ENCODE measurements at regions not wholly inside any gene's neighbourhood (a gene's known extent, or its start where the extent isn't known, plus 50 kb on each side); places are given as distances from the start of the nearest gene placed in this dataset.

DNA sequence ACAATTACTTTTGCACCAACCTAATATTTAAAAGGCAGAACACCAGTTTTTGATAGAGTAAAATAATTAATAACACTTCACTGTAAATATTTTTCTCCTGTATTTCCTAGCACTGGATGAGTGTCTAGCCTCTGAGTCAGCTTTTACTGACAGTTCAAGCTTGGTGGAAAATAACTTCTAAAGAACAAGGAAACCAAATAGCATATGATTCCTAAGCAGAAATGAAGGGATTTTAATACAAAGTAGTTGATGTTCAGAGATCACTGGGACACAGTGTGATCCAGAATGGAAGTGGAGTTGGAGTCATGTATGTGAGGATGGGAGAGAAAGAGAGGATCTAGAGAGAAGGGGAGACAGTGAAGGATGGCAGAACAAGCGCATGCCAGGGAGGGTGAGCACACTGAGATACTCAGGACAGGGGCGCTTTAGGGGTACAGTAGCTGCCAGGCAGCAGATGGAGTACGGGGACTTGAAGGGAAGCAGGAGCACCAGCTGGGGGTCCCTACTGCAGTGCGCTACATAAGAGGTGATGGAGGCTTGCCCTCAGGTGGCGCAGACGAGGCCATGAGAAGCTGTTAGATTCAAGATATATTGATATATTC is 117.9 kb upstream of the KLF6 start:
- no peak for DNase-seq

DNA sequence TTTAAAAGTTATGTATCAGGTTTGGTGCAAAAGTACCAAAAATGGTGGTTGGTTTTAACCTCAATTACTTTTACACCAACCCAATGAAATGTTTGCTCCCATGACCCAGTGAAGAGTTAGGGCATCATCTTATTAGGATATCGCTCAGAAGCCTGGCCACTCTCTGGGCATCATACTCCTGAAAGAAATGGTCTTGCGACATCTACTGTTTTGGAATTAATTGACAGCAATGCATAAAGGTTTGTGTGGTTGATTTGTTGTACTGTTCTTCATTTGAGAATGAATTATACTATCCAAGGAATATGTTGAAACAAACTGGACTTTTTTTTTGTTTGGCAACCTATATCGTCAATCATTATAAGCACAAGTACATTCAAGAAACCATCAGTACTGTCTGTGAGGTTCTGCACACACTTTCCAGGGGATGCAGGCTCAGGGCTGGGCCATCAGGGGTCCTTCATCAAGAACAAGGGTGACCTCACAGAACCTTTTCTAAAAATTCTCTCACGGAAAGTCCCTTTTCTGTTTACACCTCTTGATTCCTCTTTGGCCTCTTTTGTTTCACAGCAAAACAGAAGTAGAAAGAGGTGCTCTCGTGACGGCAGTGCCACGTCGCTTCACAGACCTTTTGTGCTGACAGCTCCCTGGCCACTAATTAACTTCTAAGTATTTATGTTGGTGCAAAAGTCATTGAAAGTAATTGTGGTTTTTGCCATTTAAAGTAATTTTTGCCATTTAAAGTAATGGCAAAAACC is 117.2 kb upstream of the KLF6 start:
- no peak for DNase-seq

DNA sequence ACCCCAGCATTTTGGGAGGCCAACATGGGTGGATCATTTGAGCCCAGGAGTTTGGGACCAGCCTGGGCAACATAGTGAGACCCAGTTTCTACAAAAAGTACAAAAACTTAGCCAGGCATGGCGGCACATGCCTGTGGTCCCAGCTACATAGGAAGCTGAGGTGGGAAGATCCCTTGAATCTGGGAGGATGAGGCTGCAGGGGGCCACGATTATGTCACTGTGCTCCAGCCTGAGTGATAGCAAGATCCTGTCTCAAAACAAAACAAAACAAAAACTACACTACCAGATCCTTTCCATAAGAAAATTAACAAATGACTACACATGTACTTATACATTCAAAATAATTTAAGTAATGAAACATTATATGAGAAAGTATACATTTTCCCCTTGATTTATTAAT is 116.4 kb upstream of the KLF6 start:
- DNase-seq, result no peak

DNA sequence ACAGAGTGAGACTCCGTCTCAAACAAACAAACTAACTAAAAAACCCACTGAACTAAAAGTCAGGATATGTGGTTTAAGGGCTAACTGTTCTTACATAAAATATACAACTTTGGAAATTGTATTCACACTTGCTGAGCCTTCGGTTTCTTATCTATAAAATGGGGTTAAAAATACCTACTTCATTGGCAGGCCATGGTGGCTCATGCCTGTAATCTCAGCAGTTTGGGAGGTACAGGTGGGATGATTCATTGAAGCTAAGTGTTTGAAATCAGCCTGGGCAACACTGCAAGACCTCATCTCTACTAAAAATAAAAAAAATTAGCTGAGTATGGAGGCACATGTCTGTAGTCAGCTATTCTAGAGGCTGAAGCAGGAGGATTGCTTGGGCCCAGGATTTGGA is 115.4 kb upstream of the KLF6 start:
- DNase-seq, result no peak

DNA sequence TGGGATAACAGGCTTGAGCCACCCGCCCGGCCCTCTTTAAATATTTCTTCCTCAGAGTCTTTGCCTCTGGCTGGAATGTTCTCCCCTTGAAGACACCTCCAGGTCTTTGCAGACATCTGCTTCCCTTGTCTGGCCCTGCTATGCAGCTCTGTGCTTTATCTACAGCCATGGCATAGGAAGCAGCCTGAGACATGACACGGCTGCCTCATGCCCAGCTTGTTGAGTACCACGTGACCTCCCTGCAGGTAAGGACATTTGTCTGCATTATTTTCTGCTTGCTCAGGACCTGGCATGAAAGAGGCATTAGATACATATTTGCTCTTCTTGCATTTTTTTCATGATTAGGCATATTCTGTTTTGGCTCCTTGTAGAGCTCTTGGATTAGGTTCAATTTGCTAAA is 113.8 kb upstream of the KLF6 start:
- peak; percentile 35 for DNase-seq

DNA sequence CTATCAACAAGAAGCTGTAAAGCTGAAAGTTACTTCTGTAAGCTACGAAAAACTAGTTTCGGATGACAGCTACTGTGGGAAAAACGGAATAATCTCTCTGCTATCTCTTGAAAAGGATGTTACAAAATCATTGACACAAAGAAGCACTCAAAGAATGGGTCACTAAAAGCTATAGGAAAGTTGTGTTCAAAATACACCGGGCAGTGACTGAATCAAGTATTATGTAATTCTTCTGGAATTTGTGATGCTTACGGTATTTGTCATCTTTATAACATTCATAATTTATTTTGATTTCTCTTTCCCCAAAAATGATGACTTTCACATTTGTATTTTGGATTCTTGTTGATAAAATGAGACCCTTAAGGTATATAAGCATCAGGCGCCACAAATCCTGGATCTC is 112.1 kb upstream of the KLF6 start:
- no peak for DNase-seq

DNA sequence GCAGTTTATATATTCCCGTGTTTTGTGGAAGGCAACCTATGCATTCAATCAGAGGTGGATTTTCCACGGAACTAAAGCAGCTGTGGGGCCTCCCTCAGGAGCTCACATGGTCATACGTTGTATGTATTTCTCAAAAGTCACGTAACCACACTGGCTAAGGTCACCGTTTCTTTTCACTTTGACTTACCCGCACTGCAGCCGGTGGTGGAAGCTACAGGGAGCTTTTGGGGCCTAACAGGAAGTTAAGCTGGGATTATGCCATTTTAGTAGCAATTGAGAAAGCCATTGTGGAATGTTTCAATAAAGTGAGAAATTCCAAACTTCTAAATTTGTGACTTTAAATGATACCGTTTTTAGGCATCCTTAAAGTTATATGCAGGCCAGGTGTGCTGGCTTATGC is 111.2 kb upstream of the KLF6 start:
- DNase-seq, result no peak

DNA sequence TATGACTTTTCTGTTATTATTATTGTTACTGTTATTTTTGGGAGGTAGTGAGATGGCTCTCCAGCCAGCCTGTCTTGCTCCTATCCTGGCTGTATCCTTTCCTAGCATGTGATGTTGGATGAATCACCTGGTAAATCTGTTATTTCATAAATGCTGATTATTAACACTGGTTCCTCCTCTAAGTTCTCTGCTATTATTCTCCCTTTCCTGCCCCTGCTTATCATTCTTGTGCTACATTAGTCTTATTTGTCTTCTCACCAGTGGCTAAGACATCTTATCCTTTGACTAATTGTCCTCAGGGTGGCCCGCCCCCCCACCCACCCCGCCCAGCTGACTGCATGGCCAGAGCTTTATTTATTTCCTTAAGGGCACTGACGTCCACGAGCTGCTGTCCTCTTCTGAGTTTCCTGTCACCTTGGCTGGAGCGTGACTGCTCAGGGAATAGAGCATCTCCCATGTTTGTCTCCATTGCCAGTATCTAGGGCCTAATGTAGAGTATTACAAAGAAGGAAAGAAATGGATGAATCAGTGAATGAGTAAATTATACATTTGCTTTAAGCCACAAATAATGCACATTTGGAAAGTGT is 110.1 kb upstream of the KLF6 start:
- no peak for DNase-seq

DNA sequence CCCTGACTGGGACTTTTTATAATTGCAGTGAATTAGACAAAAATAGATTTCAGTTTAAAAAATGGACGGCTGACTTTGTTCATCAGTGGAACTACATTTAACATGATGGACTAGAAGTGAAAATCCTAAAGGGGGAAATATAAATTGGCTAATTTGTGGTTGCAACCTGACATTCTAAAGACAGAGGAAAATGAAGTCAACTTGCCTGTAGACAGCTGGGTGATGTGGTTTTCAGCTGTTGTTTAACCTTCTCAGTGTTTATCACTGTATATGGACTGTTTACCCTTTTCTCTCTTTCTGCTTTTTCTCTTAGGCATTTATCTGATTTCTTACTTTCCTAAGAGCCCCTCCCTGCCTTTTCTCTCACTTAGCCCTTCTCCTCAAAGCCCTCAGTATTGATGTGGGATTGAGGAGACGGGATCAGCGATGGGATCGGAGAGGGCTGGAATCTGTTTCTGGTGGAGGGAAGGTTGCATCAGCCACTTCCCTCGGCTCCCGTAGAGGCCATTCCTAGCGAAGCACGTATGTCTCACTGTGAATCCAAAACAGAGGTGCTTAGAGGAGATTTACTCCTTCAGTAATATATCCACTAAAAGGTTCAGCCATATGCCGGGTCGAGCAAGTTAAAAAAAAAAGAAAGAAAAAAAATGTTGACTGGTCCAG is 109.0 kb upstream of the KLF6 start:
- DNase-seq, result no peak

DNA sequence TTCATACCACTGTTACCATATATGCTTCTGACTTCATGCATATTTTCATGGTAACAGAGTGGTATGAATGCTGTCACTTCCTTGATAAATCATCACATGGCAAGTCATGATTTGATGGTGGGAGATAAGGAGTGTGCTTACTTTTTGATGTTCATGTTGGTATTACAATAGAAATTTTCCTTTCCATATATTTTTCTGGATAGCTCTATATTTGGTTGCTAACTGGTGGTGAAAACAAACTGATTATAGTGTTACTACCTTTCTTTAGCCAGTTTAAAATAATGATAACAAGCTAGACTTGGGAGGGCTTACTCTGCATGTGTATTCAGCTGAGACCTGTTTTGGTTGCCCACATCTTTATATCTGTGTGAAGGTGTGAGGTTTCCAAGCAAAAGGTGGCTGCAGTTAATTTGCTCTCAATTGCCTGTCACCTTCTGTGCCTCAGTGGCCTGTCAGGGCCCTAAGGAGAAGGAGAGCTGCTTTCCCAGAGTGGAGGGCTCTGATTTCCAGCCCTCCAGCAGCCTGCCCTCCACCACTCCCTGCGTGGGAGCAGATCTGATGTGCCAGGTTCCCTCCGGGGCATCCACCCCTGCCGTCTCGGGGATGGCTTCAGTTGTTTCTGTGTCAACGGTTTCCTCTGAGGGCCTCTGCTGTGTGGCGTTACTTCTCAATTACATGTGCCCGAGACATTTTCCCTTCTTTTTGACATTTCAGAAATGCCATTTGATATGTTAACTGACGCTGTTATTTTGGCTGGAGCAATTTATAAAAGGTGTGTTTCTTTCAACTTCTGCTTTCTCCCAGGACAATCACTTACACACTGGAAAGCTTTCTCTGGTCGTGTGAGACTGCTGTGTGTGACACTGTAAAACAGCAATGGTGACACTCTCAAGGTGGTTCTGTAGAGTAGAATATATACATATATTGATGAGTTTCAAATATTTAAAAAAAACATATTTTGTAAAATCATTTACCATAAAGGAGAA is 107.7 kb upstream of the KLF6 start:
- no peak for DNase-seq

DNA sequence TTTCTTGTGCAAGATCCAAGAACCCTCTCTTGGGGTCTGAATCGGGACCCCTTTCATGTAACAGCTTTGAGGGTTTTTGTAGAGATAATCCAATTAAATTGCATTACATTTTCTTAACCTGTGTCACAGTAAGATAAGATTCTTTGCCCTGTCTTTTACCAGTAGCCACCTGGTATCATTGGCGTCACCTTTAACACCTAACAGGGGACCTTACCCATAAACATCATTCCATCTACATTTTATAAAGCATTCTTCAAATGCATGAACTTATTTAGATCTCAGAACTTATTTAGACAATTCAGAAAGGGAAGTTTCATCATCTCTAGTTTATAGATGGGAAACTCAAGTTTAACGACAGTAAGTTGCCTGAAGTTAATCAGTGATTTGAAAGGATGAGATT is 106.4 kb upstream of the KLF6 start:
- no peak for DNase-seq

DNA sequence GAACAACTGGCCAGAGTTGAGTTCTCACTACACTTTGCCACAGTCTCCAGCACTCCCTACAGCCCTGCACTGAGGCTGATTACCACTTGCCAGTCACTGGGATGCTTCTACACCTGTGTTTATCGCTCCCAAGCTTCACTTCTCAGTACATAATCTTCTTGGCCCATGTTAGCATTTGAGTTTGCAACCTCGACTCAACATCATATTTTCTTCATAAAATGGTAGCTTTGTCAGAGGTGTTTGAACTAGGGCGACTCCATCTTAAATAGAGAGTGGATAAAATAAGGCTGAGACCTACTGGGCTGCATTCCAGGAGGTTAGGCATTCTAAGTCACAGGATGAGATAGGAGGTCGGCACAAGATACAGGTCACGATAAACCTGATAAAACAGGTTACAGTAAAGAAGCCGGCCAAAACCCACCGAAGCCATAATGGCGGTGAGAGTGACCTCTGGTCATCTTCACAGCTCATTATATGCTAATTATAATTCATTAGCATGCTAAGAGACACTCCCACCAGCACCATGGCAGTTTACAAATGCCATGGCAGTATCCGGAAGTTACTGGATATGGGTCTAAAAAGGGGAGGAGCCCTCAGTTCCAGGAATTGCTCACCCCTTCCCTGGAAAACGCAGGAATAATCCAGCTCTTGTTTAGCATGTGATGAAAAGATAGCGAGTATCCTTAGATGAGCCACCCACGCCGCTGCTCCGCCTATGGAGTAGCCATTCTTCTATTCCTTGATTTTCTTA is 105.8 kb upstream of the KLF6 start:
- no peak for DNase-seq

DNA sequence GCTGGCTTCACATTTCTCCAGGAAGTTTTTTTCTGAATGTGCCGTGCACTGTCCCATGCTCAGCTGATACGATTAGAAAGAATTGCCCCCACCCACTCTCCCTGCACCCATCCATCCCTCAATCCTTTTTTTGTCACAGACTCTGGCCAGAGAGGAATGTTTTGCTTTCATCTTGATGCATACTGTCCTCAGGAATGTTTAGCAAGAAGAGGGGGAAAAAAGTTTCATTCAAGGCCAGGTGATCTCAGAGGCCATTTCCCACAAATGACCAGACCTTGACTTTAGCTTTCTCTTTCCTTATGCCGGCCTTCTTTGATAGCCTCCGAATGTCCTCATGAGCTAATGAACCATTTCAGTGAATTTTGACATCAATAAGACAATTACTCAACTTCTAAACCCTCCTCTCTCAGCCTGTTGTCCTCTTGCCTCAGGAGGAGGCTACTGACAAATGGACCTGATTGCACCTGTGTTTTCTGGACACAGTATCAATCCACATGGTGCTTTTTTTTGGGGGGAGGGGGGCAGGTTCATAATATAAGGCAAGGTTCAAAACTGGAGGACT is 105.0 kb upstream of the KLF6 start:
- no peak for DNase-seq

DNA sequence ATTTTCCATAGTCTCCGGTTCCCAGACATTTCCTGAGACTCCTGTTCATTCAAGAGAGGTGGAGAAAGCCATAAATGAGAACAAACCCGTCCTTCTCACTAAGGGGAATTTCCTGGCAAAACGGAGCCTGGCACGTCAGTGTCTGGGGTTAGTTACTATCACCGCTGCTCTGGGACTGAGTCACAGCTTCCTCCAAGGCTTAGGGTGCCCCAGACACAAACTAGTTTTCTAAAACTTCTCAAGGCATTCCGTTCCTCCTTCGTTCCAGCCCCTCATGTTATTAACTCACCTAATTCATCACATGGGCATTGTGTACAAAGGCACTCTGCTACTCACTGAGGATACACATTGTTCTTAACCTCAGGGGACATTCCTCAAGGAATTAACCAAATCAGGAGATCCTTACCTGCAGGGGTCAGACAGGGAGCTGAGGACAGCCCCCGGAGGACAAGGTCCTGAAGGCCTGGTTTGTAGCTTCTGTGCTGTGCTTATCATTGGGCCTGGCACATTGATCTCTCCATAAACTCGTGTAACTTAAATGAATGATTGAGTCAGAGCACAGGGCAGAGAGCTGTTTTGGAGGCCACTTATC is 103.0 kb upstream of the KLF6 start:
- no peak for DNase-seq

DNA sequence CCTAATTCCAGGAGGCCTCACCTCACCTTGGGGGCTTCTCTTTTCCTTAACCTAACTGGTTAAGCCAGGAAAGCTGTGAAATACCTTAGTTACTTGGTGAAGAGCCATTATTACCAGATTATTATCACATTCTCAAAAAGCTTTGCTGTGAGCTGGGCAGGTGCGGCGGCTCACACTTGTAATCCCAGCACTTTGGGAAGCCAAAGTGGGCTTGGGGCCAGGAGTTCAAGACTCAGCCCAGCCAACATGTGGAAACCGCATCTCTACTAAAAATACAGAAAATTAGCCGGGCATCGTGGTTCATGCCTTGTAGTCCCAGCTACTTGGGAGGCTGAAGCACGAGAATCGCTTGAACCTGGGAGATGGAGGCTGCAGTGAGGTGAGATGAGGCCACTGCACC is 102.4 kb upstream of the KLF6 start:
- DNase-seq, result no peak

DNA sequence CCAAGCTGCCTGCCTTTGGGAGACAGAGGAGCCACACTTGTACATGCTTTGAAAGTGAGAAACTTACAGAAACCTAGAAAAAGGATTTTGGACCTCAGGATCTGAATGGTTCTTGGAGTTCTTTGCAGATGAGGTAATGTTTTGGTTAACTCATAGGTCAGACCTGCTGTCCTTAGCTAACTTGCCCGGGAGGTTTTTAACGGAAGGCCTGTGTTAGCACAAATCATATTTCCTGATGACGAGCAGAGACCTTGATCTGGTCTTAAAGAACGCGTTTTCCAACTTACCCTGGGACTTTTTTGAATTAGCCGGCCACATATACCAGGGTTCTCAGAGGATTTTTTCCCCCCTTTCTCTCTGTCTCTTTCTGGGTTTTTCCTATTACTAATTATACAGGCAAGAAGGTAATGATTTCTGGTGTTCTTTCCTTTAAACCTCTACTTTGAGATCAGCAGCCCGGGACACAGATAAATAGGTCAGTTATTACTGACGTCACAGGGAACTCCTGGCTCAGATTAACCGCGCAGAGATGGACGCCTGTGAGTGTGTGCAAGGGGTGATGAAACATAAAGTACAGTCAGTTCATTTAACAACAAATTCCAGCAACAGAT is 101.7 kb upstream of the KLF6 start:
- no peak for DNase-seq

DNA sequence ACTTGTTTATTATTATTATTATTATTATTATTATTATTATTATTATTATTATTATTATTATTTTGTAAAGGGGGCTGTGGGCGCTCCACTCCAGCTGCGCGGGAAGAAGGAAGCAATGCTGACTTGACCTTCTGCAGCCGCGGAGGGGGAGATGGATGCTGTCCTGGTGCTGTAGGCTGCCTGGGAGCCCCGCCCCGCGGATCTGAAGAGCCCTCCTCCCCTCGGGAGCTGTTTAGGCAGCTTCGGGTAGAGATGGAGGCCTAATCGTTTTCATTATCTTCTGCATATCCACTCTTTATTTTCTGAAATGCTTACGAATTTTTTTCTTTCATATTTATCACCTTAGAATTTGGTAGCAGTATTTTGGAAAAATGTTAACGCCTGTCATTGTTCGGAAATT is 101.2 kb upstream of the KLF6 start:
- no peak for DNase-seq

DNA sequence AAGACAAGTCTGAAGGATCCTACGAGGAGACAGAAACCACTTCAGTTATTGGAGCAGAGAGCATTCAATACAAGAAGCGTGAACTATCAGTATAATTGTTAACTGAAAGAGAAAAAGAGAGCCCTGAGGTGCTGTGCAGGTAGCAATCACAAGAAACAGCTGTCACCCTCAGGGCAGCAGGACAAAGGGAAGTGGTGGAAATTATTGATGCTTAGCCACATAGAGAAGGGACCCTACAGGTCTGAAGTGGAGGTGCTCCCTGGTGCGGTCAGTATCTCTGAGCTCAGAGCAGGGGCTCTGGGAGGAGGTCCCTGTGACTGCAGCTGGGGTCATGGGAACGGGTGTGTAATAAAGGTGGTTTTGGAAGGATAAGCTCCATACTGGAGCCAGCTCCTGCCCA is 97.8 kb upstream of the KLF6 start:
- DNase-seq, result no peak

DNA sequence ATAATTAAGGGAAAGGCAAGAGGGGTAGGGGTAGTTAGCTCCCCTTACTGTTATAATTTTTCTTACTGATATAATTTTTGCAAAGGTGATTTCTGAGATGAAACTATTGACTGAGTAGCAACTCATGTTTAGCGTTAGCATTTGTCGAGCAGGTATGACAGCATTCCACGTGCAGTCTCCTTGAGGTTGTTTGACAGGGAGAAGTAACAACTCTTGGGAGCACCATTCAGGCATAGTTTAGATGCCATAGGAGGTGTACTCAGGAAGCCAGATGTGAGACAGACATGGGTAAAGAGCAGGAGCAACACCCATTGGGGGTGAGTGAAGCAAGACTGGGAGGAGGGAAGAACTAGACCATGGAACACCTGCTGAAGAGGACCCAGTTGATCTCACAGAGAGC is 96.6 kb upstream of the KLF6 start:
- no peak for DNase-seq

DNA sequence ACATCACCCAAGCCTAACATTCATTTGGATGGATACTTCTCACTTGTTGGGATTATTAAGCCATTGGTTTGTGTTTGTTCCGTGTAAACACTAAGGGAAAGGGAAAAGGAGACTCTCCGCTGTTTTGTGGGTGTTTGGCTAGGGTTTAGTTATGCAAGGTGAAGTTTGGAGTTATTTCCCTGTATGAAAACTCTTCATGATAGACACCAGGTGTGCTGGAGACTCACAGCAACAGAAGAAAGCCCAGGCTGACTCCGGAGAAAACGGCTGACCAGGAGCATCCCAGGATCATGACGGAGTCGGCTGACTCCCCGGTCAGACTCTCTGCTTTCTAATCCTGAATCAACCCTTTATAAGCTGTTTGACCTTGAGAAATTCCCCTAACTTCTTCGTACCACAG is 94.1 kb upstream of the KLF6 start:
- no peak for DNase-seq
